GM20000 (cell line): ENCODE measurements at regions not wholly inside any gene's neighbourhood (a gene's known extent, or its start where the extent isn't known, plus 50 kb on each side); places are given as distances from the start of the nearest gene placed in this dataset.

Experiments used
- DNase-seq: peaks from one replicate; pipeline ENCODE4 v3.0.0; 2012; ENCODE audit warnings: low spot score
- TF ChIP-seq, protein P1 (sequence below): IDR thresholded peaks from 2 replicates; pipeline ENCODE4 v1.5.1; 2012; ENCODE audit warnings: mild to moderate bottlenecking, control low read depth; ENCODE audit errors: extremely low read depth, missing control alignments

DNA sequence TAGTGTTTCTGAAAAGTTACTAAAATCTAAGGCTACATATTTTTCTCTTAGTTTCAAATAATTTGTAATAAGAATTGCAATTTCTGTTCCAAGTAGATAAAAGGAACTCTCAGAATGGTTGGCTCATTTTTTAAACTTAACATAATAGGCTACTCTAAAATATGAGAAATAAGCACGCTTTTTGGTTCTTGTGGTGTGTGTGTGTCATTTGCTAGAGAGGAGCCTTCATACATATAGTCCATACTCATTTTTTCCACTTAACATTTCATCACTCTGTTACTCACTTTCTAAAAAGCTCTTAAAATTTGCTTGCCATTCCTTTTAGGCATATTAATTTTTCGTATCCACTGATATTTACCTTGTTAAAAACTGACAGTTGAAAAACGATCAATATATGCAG, 74.0 kb upstream of the VWDE start:
- no peak for DNase-seq
- TF ChIP-seq, protein P1, sequence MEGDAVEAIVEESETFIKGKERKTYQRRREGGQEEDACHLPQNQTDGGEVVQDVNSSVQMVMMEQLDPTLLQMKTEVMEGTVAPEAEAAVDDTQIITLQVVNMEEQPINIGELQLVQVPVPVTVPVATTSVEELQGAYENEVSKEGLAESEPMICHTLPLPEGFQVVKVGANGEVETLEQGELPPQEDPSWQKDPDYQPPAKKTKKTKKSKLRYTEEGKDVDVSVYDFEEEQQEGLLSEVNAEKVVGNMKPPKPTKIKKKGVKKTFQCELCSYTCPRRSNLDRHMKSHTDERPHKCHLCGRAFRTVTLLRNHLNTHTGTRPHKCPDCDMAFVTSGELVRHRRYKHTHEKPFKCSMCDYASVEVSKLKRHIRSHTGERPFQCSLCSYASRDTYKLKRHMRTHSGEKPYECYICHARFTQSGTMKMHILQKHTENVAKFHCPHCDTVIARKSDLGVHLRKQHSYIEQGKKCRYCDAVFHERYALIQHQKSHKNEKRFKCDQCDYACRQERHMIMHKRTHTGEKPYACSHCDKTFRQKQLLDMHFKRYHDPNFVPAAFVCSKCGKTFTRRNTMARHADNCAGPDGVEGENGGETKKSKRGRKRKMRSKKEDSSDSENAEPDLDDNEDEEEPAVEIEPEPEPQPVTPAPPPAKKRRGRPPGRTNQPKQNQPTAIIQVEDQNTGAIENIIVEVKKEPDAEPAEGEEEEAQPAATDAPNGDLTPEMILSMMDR, result no peak

DNA sequence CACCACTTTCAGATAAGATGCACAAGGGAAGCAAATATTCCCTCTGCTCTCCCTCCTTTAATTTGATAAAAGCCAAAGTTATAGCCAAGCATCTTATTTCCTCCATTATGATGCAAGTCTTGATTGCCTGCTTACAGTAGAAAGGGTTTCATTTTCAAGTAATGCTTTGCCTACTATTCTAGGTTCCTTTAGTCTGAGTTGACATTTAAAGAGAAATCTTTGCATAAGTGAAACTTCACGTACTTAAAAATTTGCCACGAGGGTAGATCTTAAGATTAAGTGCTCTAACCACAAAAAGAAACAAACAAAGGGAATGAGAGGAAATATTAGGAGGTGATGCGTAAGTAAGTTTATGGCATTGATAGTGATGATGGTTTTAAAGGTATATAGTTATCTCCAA, 78.1 kb upstream of the VWDE start:
- no peak for DNase-seq
- TF ChIP-seq, protein P1, result no peak

DNA sequence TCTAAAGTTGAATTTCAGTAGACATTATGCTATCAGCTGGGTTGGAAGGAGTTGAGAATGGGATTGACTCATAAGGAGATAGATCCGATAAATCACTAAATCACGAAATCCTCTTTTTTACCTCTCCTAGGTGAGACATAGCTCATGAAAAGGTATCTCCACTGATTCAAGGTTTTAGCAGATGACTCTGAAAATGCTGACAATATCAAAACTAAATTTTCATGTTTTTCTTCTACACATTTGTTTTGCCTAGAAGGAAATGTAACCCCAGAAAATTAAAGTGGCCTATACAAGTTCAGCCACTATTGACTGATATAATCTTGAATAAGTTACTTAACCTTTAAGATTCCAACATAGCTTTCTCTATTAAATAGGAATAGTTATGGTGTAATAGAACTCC, 82.2 kb upstream of the VWDE start:
- TF ChIP-seq, protein P1, result no peak
- DNase-seq, result no peak

DNA sequence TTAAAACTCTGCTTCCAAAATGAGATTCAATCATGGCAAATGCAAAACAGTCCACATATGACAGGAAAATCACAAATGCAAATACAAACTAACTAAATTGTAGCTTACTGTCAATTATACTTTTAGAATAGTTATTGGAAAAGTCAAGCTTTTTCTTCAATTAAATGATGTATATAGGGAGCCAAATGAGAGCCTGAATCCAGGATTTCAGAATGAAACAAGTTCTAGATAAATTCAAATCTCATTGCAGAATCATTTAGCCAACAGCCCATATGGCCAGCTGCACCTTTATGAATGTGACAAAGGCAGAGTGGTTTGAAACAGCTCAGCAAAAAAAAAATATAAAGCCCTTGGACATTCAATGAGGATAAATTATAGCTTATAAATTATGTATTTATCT, 82.2 kb upstream of the SCIN start:
- DNase-seq, result no peak

DNA sequence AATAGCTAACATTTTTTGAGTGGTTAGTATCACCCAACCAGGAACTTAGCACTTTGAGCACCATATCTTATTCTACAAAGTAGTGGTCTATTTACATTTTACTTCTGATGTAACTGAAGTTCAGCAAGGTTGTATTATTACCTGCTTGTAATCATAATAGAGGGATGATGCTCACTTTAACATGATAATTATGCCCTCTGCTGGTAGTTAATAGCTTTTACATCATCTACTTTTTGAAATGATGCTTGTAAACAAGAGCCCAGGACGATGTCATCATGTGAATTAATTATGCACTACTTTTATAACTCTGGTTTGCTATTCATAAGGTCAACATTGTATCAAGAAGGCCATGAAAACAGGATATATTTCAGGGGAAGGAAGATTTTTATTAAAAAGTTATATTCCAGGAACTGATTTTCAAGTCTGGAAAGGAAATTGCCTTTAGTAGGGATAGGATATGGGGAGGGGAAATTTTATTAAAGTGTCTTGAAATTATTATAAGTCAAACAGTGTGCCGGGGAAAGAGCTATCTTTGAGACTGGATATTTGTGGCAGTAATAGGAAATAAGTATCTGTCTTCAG, 80.3 kb upstream of the SCIN start:
- TF ChIP-seq, protein P1, result no peak
- DNase-seq, result no peak

More for the DNA sequence above, 82.2 kb upstream of the SCIN start:
- TF ChIP-seq, protein P1, result no peak

DNA sequence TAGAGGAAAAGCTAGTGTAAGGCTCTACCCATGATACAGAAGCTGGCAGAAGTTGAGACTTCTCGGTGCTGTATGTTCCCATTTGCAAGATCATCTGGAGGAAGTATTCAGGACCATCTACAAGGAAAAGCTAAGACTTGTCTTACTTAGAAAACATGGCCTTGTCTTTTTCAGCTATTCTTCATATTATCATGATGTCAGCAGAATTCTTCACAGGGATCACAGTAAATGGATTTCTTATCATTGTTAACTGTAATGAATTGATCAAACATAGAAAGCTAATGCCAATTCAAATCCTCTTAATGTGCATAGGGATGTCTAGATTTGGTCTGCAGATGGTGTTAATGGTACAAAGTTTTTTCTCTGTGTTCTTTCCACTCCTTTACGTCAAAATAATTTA, 79.6 kb upstream of the SCIN start:
- TF ChIP-seq, protein P1, result no peak
- DNase-seq, result no peak

DNA sequence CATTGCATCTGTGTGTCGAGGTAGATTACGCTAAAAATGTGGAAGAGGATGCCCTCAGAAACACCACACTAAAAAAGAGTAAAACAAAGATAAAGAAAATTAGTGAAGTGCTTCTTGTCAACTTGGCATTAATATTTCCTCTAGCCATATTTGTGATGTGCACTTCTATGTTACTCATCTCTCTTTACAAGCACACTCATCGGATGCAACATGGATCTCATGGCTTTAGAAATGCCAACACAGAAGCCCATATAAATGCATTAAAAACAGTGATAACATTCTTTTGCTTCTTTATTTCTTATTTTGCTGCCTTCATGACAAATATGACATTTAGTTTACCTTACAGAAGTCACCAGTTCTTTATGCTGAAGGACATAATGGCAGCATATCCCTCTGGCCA, 79.0 kb upstream of the SCIN start:
- TF ChIP-seq, protein P1, result no peak
- DNase-seq, result no peak

DNA sequence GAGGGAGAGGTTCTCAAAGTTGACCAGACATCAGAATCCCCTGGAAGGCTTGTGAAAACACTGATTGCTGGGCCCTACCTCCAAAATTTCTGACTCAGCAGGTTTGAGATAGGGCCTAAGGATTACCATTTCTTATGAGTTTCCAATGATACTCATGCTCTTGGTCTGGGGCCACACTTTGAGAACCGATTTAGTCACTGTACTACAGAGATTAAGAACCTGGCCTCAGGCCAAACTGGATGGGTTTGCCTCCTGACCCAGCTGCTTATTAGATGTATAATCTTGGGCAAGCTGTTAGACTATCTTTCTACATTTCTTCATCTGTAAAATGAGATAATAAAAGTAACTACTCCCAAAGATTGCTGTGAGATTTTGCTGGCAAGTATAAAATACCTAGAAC, 77.1 kb upstream of the SCIN start:
- TF ChIP-seq, protein P1, result no peak
- no peak for DNase-seq
